Lung (tissue), 11 donors: ENCODE measurements at regions not wholly inside any gene's neighbourhood (a gene's known extent, or its start where the extent isn't known, plus 50 kb on each side); places are given as distances from the start of the nearest gene placed in this dataset.
"Not testable (repeated sequence)": the region's sequence is repeated elsewhere in the genome, so short reads cannot be mapped to it uniquely, and the experiment has no call there.

Source experiments
- ATAC-seq: fragments of 200-7000 bp; cut with Tn5 transposase; one replicate; pipeline ENCODE4 v1.9.1; 2020; ENCODE audit warnings: moderate number of reproducible peaks; ENCODE audit not compliant: insufficient read depth, low FRiP score
- DNase-seq, 3 donors: peaks; one replicate each; pipeline ENCODE4 v3.0.0-alpha.2; 2013 to 2017
- H3K27ac ChIP-seq, 2 donors: one replicate each; pipeline ENCODE4 v1.5.1; 2013; ENCODE audit warnings: mild to moderate bottlenecking in 2 of 2, moderate library complexity in 2 of 2, control low read depth in 1 of 2, inconsistent platforms in 1 of 2, low read depth in 1 of 2, low read length in 1 of 2
- H3K27me3 ChIP-seq, 3 donors: one replicate each; pipeline ENCODE4 v1.5.1; 2013; ENCODE audit warnings: low read length in 2 of 3; ENCODE audit not compliant: control insufficient read depth in 3 of 3, insufficient read depth in 3 of 3
- H3K36me3 ChIP-seq, 4 donors: one replicate each; pipeline ENCODE4 v1.5.1; 2013; ENCODE audit warnings: low read length in 4 of 4, mild to moderate bottlenecking in 1 of 4, moderate library complexity in 1 of 4; ENCODE audit not compliant: control insufficient read depth in 4 of 4, insufficient read depth in 4 of 4
- H3K4me1 ChIP-seq, 5 donors: one replicate each; pipeline ENCODE4 v1.5.1; 2013; ENCODE audit warnings: low read length in 5 of 5, mild to moderate bottlenecking in 2 of 5, moderate library complexity in 1 of 5; ENCODE audit not compliant: control insufficient read depth in 5 of 5, insufficient read depth in 5 of 5
- H3K4me3 ChIP-seq: one replicate; pipeline ENCODE4 v1.5.1; 2013; ENCODE audit warnings: mild to moderate bottlenecking, control low read depth, moderate library complexity
- H3K9ac ChIP-seq, 2 donors: one replicate each; pipeline ENCODE4 v1.5.1; 2013; ENCODE audit warnings: low read length in 2 of 2, control low read depth in 1 of 2; ENCODE audit not compliant: insufficient read depth in 1 of 2
- H3K9me3 ChIP-seq, 4 donors: one replicate each; pipeline ENCODE4 v1.5.1; 2013; ENCODE audit warnings: low read length in 3 of 4, mild to moderate bottlenecking in 1 of 4, moderate library complexity in 1 of 4; ENCODE audit not compliant: control insufficient read depth in 4 of 4, insufficient read depth in 3 of 4
- CTCF ChIP-seq: IDR thresholded peaks from 2 replicates; pipeline ENCODE4 v1.5.1; 2012; ENCODE audit warnings: mild to moderate bottlenecking; ENCODE audit errors: control extremely low read depth, extremely low read depth
- WGBS, 2 donors: extraction: QIAGEN DNeasy Blood & Tissue Kit; methylation state at CpG; one replicate each; pipeline ENCODE4 v1.1.7; 2013; 5-methylcytosine and 5-hydroxymethylcytosine counted together
- donor health status: control.
- donor health status: control.
- donor health status: Bipolar disorder and iron deficiency.
- donor health status: healthy.
- donor health status: DM: yes; HTN: yes; CAD: no.

GRCh38 chr11:37259734-37260133 is 661.7 kb upstream of the RAG2 start:
- no peak overlapping the region for H3K27ac ChIP-seq
- H3K4me1 ChIP-seq: no peaks in the 10 kb centered on the region
- DNase-seq (no peak), ATAC-seq (no peak)
- H3K9me3 ChIP-seq: no peaks in the 10 kb centered on the region
- TF ChIP-seq CTCF: no peak
- no peak overlapping the region for H3K4me3 ChIP-seq
- 47 to 56% methylated on average over 3 of the region's 3 CpGs for WGBS, 2 donors
- no peak overlapping the region for H3K9ac ChIP-seq
- no peaks in the 10 kb centered on the region for H3K27me3 ChIP-seq
- no peaks in the 10 kb centered on the region for H3K36me3 ChIP-seq

- Histone ChIP-seq H3K9me3 (peaks cover 0 to 4% (median 2%) of the 10 kb centered on the region in 4 donors), H3K9ac (no peak overlapping the region), H3K4me3 (no peak overlapping the region), H3K36me3 (no peaks in the 10 kb centered on the region), H3K27me3 (no peaks in the 10 kb centered on the region), H3K27ac (no peak overlapping the region), H3K4me1 (no peaks in the 10 kb centered on the region)
- ATAC-seq (no peak), DNase-seq (no peak)
- WGBS, 2 donors: 66 to 83% methylated on average over 2 of the region's 2 CpGs
- no peak for TF ChIP-seq CTCF
Observed at GRCh38 chr11:37248145-37248544, 650.1 kb upstream of the RAG2 start.

- not testable (repeated sequence) for H3K27ac ChIP-seq, H3K9ac ChIP-seq, ATAC-seq, H3K4me1 ChIP-seq, H3K36me3 ChIP-seq, H3K9me3 ChIP-seq, DNase-seq, H3K27me3 ChIP-seq, H3K4me3 ChIP-seq
- 86 to 91% methylated on average over 14 to 15 of the region's 15 CpGs for WGBS, 2 donors
Observed at GRCh38 chr11:37246092-37246491, 648.1 kb upstream of the RAG2 start.

- WGBS, 2 donors: 84 to 86% methylated on average over 1 of the region's 1 CpG
- Histone ChIP-seq H3K9ac (no peak overlapping the region), H3K9me3 (no peaks in the 10 kb centered on the region), H3K27ac (no peak overlapping the region), H3K36me3 (no peaks in the 10 kb centered on the region), H3K4me3 (no peak overlapping the region), H3K4me1 (no peaks in the 10 kb centered on the region), H3K27me3 (no peaks in the 10 kb centered on the region)
- no peak for DNase-seq
- ATAC-seq: no peak
- no peak for TF ChIP-seq CTCF
Observed at GRCh38 chr11:37230865-37231264, 632.8 kb upstream of the RAG2 start.
